ENCODE measurements at regions not wholly inside any gene's neighbourhood (a gene's known extent, or its start where the extent isn't known, plus 50 kb on each side); places are given as distances from the start of the nearest gene placed in this dataset.
A peak's percentile ranks its signal among the peaks of the same experiment; 100 is the strongest.

DNA sequence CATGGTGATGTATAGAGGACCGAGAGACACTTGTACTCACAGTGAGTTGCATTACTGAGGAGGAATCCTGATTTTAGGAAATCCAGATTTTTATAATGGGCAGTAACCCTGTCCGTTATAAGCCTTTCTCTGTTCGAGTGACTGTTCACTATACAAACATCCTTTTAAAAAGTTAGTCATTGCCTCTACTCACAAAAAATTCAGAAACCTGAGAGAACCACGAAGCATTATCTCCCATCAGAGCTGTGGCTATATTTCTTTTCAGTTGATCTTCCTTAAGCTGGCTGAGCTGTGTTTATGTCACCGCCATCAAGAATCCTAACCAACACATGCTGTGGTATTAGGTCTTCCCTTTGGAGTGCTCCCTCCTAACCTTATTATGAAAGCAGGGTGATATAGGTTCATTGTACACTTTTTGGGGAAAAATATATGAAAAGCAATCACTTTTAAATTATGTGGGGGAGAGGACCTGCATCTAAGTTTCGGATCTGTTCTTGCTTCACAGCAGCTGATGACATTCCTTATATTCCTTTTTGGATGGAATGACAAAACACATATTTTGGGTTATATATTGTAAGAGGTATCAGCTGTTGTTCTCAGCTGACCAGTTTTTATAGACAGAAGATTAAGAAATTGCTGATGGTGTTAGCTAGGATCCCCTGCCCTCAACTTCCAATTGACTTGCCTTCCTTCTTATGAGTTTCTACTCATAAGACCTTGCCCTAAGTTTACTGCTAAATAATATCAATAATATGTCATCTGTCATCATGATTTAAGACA lies 465.9 kb upstream of the RASGRP1 start:
- Histone ChIP-seq H2AFZ (ENCODE audit: insufficient read depth, low read depth, low read length, poor library complexity, severe bottlenecking) (no peak overlapping the region), H3K4me2 (replicated peaks; ENCODE audit: extremely low read depth, low read length, poor library complexity, severe bottlenecking) (no peak overlapping the region), H3K4me3 (replicated peaks in 1 of 3; ENCODE audit: low read depth in 2 of 3, low read length in 3 of 3) (no peak overlapping the region), H3K4me1 (ENCODE audit: control insufficient read depth in 1 of 2, insufficient read depth in 2 of 2, low read length in 2 of 2) (no peaks in the 10 kb centered on the region), H3K27me3 (ENCODE audit: control insufficient read depth in 2 of 2, insufficient read depth in 2 of 2, low read length in 2 of 2) (no peaks in the 10 kb centered on the region), H4K20me1 (ENCODE audit: insufficient read depth, low read length) (no peaks in the 10 kb centered on the region), H3K9ac (ENCODE audit: insufficient read depth, low read length, poor library complexity, severe bottlenecking) (no peak overlapping the region), H3K27ac (ENCODE audit: low read depth in 1 of 2, low read length in 2 of 2) (no peak overlapping the region), H3K79me2 (ENCODE audit: insufficient read depth, low read length) (no peaks in the 10 kb centered on the region), H3K9me3 (replicated peaks in 1 of 2; ENCODE audit: control insufficient read depth in 1 of 2, insufficient read depth in 1 of 2, low read length in 2 of 2) (peaks cover 0 to 2% of the 10 kb centered on the region in 2 donors), H3K36me3 (replicated peaks in 1 of 2; ENCODE audit: control insufficient read depth in 1 of 2, insufficient read depth in 2 of 2, low read length in 2 of 2) (no peaks in the 10 kb centered on the region)
- H3K27me3 Mint-ChIP-seq (ENCODE audit: low read depth in 3 of 3) = peaks cover 0 to 3% (median 3%) of the 10 kb centered on the region in 3 donors
- peaks cover 0 to 2% (median 0%) of the 10 kb centered on the region in 7 donors for H3K9me3 Mint-ChIP-seq
- H3K4me3 Mint-ChIP-seq = peak overlapping the region in 1 of 2 donors; percentile 3
- H3K27ac Mint-ChIP-seq = no peak overlapping the region
- WGBS (ENCODE audit: insufficient coverage) = 94% methylated on average over 2 of the region's 6 CpGs
- intact Hi-C loops (cut with micrococcal nuclease) = no loop called here
- DNase-seq = no peak
- H3K36me3 Mint-ChIP-seq = no peaks in the 10 kb centered on the region
- TF ChIP-seq, protein P1, sequence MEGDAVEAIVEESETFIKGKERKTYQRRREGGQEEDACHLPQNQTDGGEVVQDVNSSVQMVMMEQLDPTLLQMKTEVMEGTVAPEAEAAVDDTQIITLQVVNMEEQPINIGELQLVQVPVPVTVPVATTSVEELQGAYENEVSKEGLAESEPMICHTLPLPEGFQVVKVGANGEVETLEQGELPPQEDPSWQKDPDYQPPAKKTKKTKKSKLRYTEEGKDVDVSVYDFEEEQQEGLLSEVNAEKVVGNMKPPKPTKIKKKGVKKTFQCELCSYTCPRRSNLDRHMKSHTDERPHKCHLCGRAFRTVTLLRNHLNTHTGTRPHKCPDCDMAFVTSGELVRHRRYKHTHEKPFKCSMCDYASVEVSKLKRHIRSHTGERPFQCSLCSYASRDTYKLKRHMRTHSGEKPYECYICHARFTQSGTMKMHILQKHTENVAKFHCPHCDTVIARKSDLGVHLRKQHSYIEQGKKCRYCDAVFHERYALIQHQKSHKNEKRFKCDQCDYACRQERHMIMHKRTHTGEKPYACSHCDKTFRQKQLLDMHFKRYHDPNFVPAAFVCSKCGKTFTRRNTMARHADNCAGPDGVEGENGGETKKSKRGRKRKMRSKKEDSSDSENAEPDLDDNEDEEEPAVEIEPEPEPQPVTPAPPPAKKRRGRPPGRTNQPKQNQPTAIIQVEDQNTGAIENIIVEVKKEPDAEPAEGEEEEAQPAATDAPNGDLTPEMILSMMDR (IDR thresholded peaks at IDR 0.05) = no peak
- no peaks in the 10 kb centered on the region for H3K4me1 Mint-ChIP-seq

DNA sequence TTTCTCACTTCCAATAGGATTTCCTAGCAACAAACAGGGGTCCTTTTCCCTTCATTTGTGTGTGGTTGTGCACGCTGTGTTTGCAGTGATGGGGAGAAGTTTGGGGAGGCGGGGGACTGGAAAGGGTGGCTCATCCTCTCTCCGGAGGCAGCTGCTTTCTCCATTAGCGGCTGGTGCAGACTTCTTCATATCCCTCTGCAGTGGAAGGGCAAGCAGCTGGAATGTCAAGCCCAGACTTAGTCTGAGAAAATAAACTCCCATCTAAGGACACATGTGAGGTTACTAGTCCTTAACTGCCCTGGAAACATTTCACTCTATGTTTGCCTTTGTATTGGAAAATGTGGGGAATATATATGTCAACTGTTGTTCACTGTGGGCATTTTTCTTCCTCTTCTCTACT lies 467.0 kb upstream of the RASGRP1 start:
- no peaks in the 10 kb centered on the region for H3K4me1 ChIP-seq (ENCODE audit: control insufficient read depth in 1 of 2, insufficient read depth in 2 of 2, low read length in 2 of 2)
- H3K79me2 ChIP-seq (ENCODE audit: insufficient read depth, low read length) = no peaks in the 10 kb centered on the region
- WGBS (ENCODE audit: insufficient coverage) = no CpG with 5 or more reads among the region's 4 CpGs
- Mint-ChIP-seq H3K27ac (peak overlapping the region in 1 of 7 donors; percentile 7), H3K9me3 (peaks cover 0 to 3% (median 2%) of the 10 kb centered on the region in 7 donors), H3K27me3 (ENCODE audit: low read depth in 3 of 3) (peaks cover 0 to 3% (median 2%) of the 10 kb centered on the region in 3 donors), H3K4me1 (no peaks in the 10 kb centered on the region), H3K36me3 (no peaks in the 10 kb centered on the region), H3K4me3 (no peak overlapping the region)
- intact Hi-C loops (cut with micrococcal nuclease) = no loop called here
- H3K4me2 ChIP-seq (replicated peaks; ENCODE audit: extremely low read depth, low read length, poor library complexity, severe bottlenecking) = no peak overlapping the region
- DNase-seq = no peak
- H3K9ac ChIP-seq (ENCODE audit: insufficient read depth, low read length, poor library complexity, severe bottlenecking) = no peak overlapping the region
- H3K36me3 ChIP-seq (replicated peaks in 1 of 2; ENCODE audit: control insufficient read depth in 1 of 2, insufficient read depth in 2 of 2, low read length in 2 of 2) = no peaks in the 10 kb centered on the region
- H3K9me3 ChIP-seq (replicated peaks in 1 of 2; ENCODE audit: control insufficient read depth in 1 of 2, insufficient read depth in 1 of 2, low read length in 2 of 2) = no peaks in the 10 kb centered on the region
- H3K27me3 ChIP-seq (ENCODE audit: control insufficient read depth in 2 of 2, insufficient read depth in 2 of 2, low read length in 2 of 2) = no peaks in the 10 kb centered on the region
- TF ChIP-seq, protein P1 (IDR thresholded peaks at IDR 0.05) = no peak
- no peak overlapping the region for H2AFZ ChIP-seq (ENCODE audit: insufficient read depth, low read depth, low read length, poor library complexity, severe bottlenecking)
- H3K27ac ChIP-seq (ENCODE audit: low read depth in 1 of 2, low read length in 2 of 2) = no peak overlapping the region
- H3K4me3 ChIP-seq (replicated peaks in 1 of 3; ENCODE audit: low read depth in 2 of 3, low read length in 3 of 3) = no peak overlapping the region
- no peaks in the 10 kb centered on the region for H4K20me1 ChIP-seq (ENCODE audit: insufficient read depth, low read length)
